Neutrophil (primary cell): ENCODE measurements at regions not wholly inside any gene's neighbourhood (a gene's known extent, or its start where the extent isn't known, plus 50 kb on each side); places are given as distances from the start of the nearest gene placed in this dataset.

ENCODE experiments used
- H3K27ac ChIP-seq: fragments of 200-600 bp; sonication (generic); 2 replicates; pipeline ENCODE4 v1.5.1; 2016; ENCODE audit warnings: mild to moderate bottlenecking, moderate library complexity
- H3K27me3 ChIP-seq: fragments of 200-600 bp; sonication (generic); 2 replicates; pipeline ENCODE4 v1.6.0; 2016; ENCODE audit warnings: mild to moderate bottlenecking
- H3K36me3 ChIP-seq: fragments of 200-600 bp; sonication (generic); 2 replicates; pipeline ENCODE4 v1.5.1; 2017
- H3K4me1 ChIP-seq, 2 experiments: fragments of 200-600 bp in 1 of 2; sonication (generic) in 1 of 2; 1 replicate in 1 of 2; 2 replicates in 1 of 2; pipeline versions ENCODE4 v1.5.1 to v1.6.1; 2013 to 2016; ENCODE audit warnings: low read depth in 1 of 2, low read length in 1 of 2, mild to moderate bottlenecking in 1 of 2, moderate library complexity in 1 of 2; ENCODE audit not compliant: control insufficient read depth in 1 of 2, insufficient read depth in 1 of 2
- H3K4me3 ChIP-seq, 2 experiments: fragments of 200-600 bp in 1 of 2; sonication (generic) in 1 of 2; 1 replicate in 1 of 2; 2 replicates in 1 of 2; pipeline ENCODE4 v1.5.1; 2013 to 2016; ENCODE audit warnings: low read depth in 1 of 2, low read length in 1 of 2, mild to moderate bottlenecking in 1 of 2, moderate library complexity in 1 of 2
- H3K9me3 ChIP-seq: fragments of 200-600 bp; sonication (generic); 2 replicates; pipeline ENCODE4 v1.5.1; 2016
- CTCF ChIP-seq: fragments of 200-600 bp; sonication (generic); IDR thresholded peaks from 2 replicates; pipeline ENCODE4 v1.5.1; 2016; ENCODE audit warnings: antibody characterized with exemption

- Histone ChIP-seq H3K9me3 (no peaks in the 10 kb centered on the region), H3K4me3 (no peak overlapping the region), H3K36me3 (no peaks in the 10 kb centered on the region), H3K27me3 (no peaks in the 10 kb centered on the region), H3K27ac (no peak overlapping the region), H3K4me1 (no peaks in the 10 kb centered on the region)
- no peak for TF ChIP-seq CTCF
Observed at GRCh38 chr2:198385856-198386255, 581.5 kb downstream of the PLCL1 start.

GRCh38 chr2:198385326-198385725, 580.9 kb downstream of the PLCL1 start:
- Histone ChIP-seq H3K9me3 (no peaks in the 10 kb centered on the region), H3K36me3 (no peaks in the 10 kb centered on the region), H3K4me1 (no peaks in the 10 kb centered on the region), H3K4me3 (no peak overlapping the region), H3K27me3 (no peaks in the 10 kb centered on the region), H3K27ac (no peak overlapping the region)
- TF ChIP-seq CTCF, result no peak

GRCh38 chr2:198383392-198383791, 579.0 kb downstream of the PLCL1 start:
- no peaks in the 10 kb centered on the region for H3K9me3 ChIP-seq
- H3K27ac ChIP-seq, result no peak overlapping the region
- H3K4me3 ChIP-seq, result no peak overlapping the region
- no peaks in the 10 kb centered on the region for H3K36me3 ChIP-seq
- H3K4me1 ChIP-seq, result no peaks in the 10 kb centered on the region
- H3K27me3 ChIP-seq, result no peaks in the 10 kb centered on the region
- TF ChIP-seq CTCF, result no peak

- no peak overlapping the region for H3K4me3 ChIP-seq
- no peak for TF ChIP-seq CTCF
- H3K27ac ChIP-seq, result no peak overlapping the region
- H3K9me3 ChIP-seq, result no peaks in the 10 kb centered on the region
- H3K36me3 ChIP-seq, result no peaks in the 10 kb centered on the region
- H3K27me3 ChIP-seq, result no peaks in the 10 kb centered on the region
- H3K4me1 ChIP-seq, result no peaks in the 10 kb centered on the region
Observed at GRCh38 chr2:198382811-198383210, 578.4 kb downstream of the PLCL1 start.

- Histone ChIP-seq H3K9me3 (no peaks in the 10 kb centered on the region), H3K4me3 (no peak overlapping the region), H3K4me1 (no peaks in the 10 kb centered on the region), H3K27ac (no peak overlapping the region), H3K36me3 (no peaks in the 10 kb centered on the region), H3K27me3 (no peaks in the 10 kb centered on the region)
- TF ChIP-seq CTCF, result no peak
Observed at GRCh38 chr2:198376677-198377076, 572.3 kb downstream of the PLCL1 start.

- Histone ChIP-seq H3K36me3 (no peaks in the 10 kb centered on the region), H3K27ac (no peak overlapping the region), H3K27me3 (no peaks in the 10 kb centered on the region), H3K9me3 (no peaks in the 10 kb centered on the region), H3K4me1 (no peaks in the 10 kb centered on the region), H3K4me3 (no peak overlapping the region)
- no peak for TF ChIP-seq CTCF
Observed at GRCh38 chr2:198375083-198375410, 570.7 kb downstream of the PLCL1 start.
